Inflammatory macrophage treated with lipopolysaccharide for 4 hours (primary cell): ENCODE measurements at regions not wholly inside any gene's neighbourhood (a gene's known extent, or its start where the extent isn't known, plus 50 kb on each side); places are given as distances from the start of the nearest gene placed in this dataset.
"Not testable (repeated sequence)": the region's sequence is repeated elsewhere in the genome, so short reads cannot be mapped to it uniquely, and the experiment has no call there.

Experiments used
- DNase-seq: peaks from one replicate; pipeline ENCODE4 v3.0.0-alpha.2; 2020

GRCh38 chr3:107124885-107125284, 252.4 kb upstream of the CCDC54 start:
- DNase-seq: no peak

- no peak for DNase-seq
Measured at GRCh38 chr3:107128946-107129345, 248.3 kb upstream of the CCDC54 start.

- DNase-seq: no peak
Measured at GRCh38 chr3:107130089-107130700, 247.0 kb upstream of the CCDC54 start.

GRCh38 chr3:107132674-107133073, 244.6 kb upstream of the CCDC54 start:
- no peak for DNase-seq

- DNase-seq: peak; percentile 17
Measured at GRCh38 chr3:107133891-107134290, 243.3 kb upstream of the CCDC54 start.

GRCh38 chr3:107142171-107142570, 235.1 kb upstream of the CCDC54 start:
- no peak for DNase-seq

- no peak for DNase-seq
Measured at GRCh38 chr3:107142786-107143575, 234.3 kb upstream of the CCDC54 start.

GRCh38 chr3:107150675-107151074, 226.6 kb upstream of the CCDC54 start:
- no peak for DNase-seq

- no peak for DNase-seq
Measured at GRCh38 chr3:107153981-107154380, 223.3 kb upstream of the CCDC54 start.

GRCh38 chr3:107172411-107172810, 204.8 kb upstream of the CCDC54 start:
- no peak for DNase-seq

GRCh38 chr3:107184375-107184774, 192.9 kb upstream of the CCDC54 start:
- DNase-seq: no peak

- DNase-seq: no peak
Measured at GRCh38 chr3:107188262-107188661, 189.0 kb upstream of the CCDC54 start.

- DNase-seq: no peak
Measured at GRCh38 chr3:107189158-107189791, 188.0 kb upstream of the CCDC54 start.

GRCh38 chr3:107193116-107193515, 184.1 kb upstream of the CCDC54 start:
- no peak for DNase-seq

- no peak for DNase-seq
Measured at GRCh38 chr3:107198581-107199181, 178.6 kb upstream of the CCDC54 start.

- no peak for DNase-seq
Measured at GRCh38 chr3:107201146-107201545, 176.1 kb upstream of the CCDC54 start.

- not testable (repeated sequence) for DNase-seq
Measured at GRCh38 chr3:107202885-107203284, 174.4 kb upstream of the CCDC54 start.

GRCh38 chr3:107204121-107204520, 173.1 kb upstream of the CCDC54 start:
- no peak for DNase-seq

- no peak for DNase-seq
Measured at GRCh38 chr3:107205358-107205757, 171.9 kb upstream of the CCDC54 start.

- peak; percentile 28 for DNase-seq
Measured at GRCh38 chr3:107206141-107206540, 171.1 kb upstream of the CCDC54 start.

GRCh38 chr3:107206945-107207344, 170.3 kb upstream of the CCDC54 start:
- DNase-seq: no peak

GRCh38 chr3:107208100-107208499, 169.1 kb upstream of the CCDC54 start:
- DNase-seq: no peak

GRCh38 chr3:107208796-107209195, 168.4 kb upstream of the CCDC54 start:
- no peak for DNase-seq
